ENCODE measurements at regions not wholly inside any gene's neighbourhood (a gene's known extent, or its start where the extent isn't known, plus 50 kb on each side); places are given as distances from the start of the nearest gene placed in this dataset.
"Not testable (repeated sequence)": the region's sequence is repeated elsewhere in the genome, so short reads cannot be mapped to it uniquely, and the experiment has no call there.

GRCh38 chr13:61495648-61496047, 80.0 kb upstream of the PCDH20 start (continued):
- TF ChIP-seq REST (IDR thresholded peaks at IDR 0.05; ENCODE audit: borderline replicate concordance in 1 of 2, low read depth in 1 of 2, low read length in 2 of 2) (no peak), ZNF773 (CRISPR knock-in tag; IDR thresholded peaks at IDR 0.05; ENCODE audit: borderline replicate concordance) (no peak), NR1H2 (CRISPR knock-in tag; IDR thresholded peaks at IDR 0.05; ENCODE audit: borderline replicate concordance, low read depth) (no peak), ZNF607 (CRISPR knock-in tag; IDR thresholded peaks at IDR 0.05; ENCODE audit: borderline replicate concordance) (no peak), ATF7 (IDR thresholded peaks at IDR 0.05) (no peak), ATF7 (CRISPR knock-in tag; IDR thresholded peaks at IDR 0.05) (no peak)

GRCh38 chr13:61493556-61493955, 77.9 kb upstream of the PCDH20 start:
- H3K4me2 ChIP-seq (ENCODE audit: low read depth, low read length); intact Hi-C loops (cut with micrococcal nuclease; ENCODE audit: unreplicated experiment); H3K27me3 ChIP-seq (ENCODE audit: control insufficient read depth in 1 of 2, insufficient read depth in 2 of 2, low read length in 2 of 2); H3K79me2 ChIP-seq (ENCODE audit: insufficient read depth, low read length); DNase-seq (ENCODE audit: low spot score); H3K27ac ChIP-seq (ENCODE audit: extremely low read length, insufficient read depth, low read length); H3K4me1 ChIP-seq (ENCODE audit: insufficient read depth, low read length); FAIRE-seq; BruUV-seq (replicated peaks); H4K20me1 ChIP-seq (ENCODE audit: insufficient read depth, low read length); H3K4me3 ChIP-seq (replicated peaks in 1 of 3; ENCODE audit: insufficient read depth in 1 of 3, low read depth in 2 of 3, low read length in 3 of 3); H2AFZ ChIP-seq (ENCODE audit: low read length); H3K9me3 ChIP-seq (ENCODE audit: low read length); H3K9ac ChIP-seq (ENCODE audit: insufficient read depth, low read depth, low read length); in situ Hi-C loops (cut with HindIII; ENCODE audit: extremely low pct_ligation_motif_present, low pct_unique_long_range_greater_than_20kb); CTCF ChIA-PET (ENCODE audit: low intra/inter-chr PET ratio, low total read pairs); POLR2A ChIA-PET; H3K36me3 ChIP-seq (replicated peaks in 1 of 2; ENCODE audit: control insufficient read depth in 1 of 2, insufficient read depth in 2 of 2, low read length in 2 of 2); ATAC-seq: not testable (repeated sequence)
- WGBS (ENCODE audit: low lambda C conversion rate) = 61% methylated on average over 15 of the region's 15 CpGs
